ENCODE measurements at regions not wholly inside any gene's neighbourhood (a gene's known extent, or its start where the extent isn't known, plus 50 kb on each side); places are given as distances from the start of the nearest gene placed in this dataset.

DNA sequence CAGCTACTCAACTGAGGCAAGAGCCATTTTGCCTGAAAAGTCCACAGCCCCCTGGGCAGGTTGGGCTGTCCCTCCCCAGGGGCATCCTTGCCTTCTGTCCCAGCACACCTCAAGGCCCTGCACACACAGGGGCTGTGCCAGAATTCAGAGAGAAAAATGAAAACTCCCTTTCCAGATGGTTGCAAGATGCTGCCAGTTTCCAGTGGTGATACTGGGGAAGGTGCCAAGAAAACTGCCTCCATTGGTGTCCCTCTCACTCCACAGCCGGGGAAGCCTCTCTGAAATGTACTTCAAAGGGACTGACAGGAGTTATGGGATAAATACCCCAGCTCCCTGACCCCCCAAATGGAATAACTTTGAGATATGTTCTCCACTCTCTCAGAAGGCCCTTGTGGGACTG lies 154.2 kb upstream of the MAFB start:
- Histone ChIP-seq H3K27me3 (ENCODE audit: control insufficient read depth in 3 of 3, insufficient read depth in 3 of 3, low read length in 3 of 3) (peaks cover 0 to 5% (median 3%) of the 10 kb centered on the region in 3 donors), H3K27ac (ENCODE audit: low read depth, low read length) (no peak overlapping the region), H3K9me3 (ENCODE audit: control insufficient read depth in 3 of 3, low read length in 3 of 3) (peaks cover 0 to 3% (median 0%) of the 10 kb centered on the region in 3 donors), H3K4me3 (ENCODE audit: low read length in 3 of 3) (no peak overlapping the region), H3K4me1 (ENCODE audit: control insufficient read depth in 3 of 3, insufficient read depth in 3 of 3, low read length in 3 of 3) (no peaks in the 10 kb centered on the region), H3K9ac (ENCODE audit: low read depth in 1 of 3, low read length in 3 of 3) (no peak overlapping the region), H3K36me3 (ENCODE audit: control insufficient read depth in 3 of 3, insufficient read depth in 3 of 3, low read length in 3 of 3) (no peaks in the 10 kb centered on the region)

DNA sequence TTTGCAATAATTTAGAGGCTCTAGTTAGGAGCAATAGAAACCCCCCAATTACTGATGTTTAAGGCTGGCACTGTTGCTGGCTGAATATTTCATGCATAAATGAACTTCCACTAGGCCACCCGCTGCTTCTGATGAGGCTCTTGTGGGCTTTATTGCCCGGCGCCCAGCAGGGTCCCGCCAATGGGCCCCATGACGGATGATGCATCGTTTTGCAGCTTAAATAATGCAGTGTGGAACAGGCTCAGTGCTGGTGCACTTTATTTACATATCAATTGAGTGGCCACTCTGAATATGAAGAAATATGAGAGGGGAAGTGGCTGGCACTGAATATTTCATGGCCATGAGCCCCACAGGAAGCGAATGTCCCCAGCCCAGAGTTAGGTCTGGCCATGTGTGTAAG lies 155.3 kb upstream of the MAFB start:
- no peaks in the 10 kb centered on the region for H3K36me3 ChIP-seq (ENCODE audit: control insufficient read depth in 3 of 3, insufficient read depth in 3 of 3, low read length in 3 of 3)
- H3K4me3 ChIP-seq (ENCODE audit: low read length in 3 of 3), result no peak overlapping the region
- no peaks in the 10 kb centered on the region for H3K4me1 ChIP-seq (ENCODE audit: control insufficient read depth in 3 of 3, insufficient read depth in 3 of 3, low read length in 3 of 3)
- peaks cover 0 to 3% (median 0%) of the 10 kb centered on the region in 3 donors for H3K9me3 ChIP-seq (ENCODE audit: control insufficient read depth in 3 of 3, low read length in 3 of 3)
- H3K9ac ChIP-seq (ENCODE audit: low read depth in 1 of 3, low read length in 3 of 3), result no peak overlapping the region
- no peak overlapping the region for H3K27ac ChIP-seq (ENCODE audit: low read depth, low read length)
- H3K27me3 ChIP-seq (ENCODE audit: control insufficient read depth in 3 of 3, insufficient read depth in 3 of 3, low read length in 3 of 3), result peaks cover 0 to 5% (median 3%) of the 10 kb centered on the region in 3 donors

DNA sequence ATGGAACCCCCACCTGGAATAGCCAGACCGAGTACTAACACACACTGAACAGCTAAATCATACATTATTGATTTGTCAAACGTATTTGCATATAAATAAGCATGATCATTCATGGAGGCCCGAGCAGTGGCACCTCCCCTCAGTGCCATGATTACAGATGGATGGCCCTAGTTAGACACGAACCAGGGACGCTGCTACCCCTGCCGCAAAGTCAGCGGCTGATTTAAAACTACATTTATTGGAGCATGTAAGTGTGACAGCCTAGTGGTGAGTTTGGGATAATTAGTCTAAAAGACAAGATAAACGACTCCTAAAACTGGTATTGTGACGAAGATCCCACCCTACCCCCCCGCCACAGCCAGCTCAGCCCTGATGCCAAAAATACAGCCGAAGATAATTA lies 159.1 kb upstream of the MAFB start:
- Histone ChIP-seq H3K9ac (ENCODE audit: low read depth in 1 of 3, low read length in 3 of 3) (no peak overlapping the region), H3K4me3 (ENCODE audit: low read length in 3 of 3) (no peak overlapping the region), H3K36me3 (ENCODE audit: control insufficient read depth in 3 of 3, insufficient read depth in 3 of 3, low read length in 3 of 3) (no peaks in the 10 kb centered on the region), H3K4me1 (ENCODE audit: control insufficient read depth in 3 of 3, insufficient read depth in 3 of 3, low read length in 3 of 3) (no peaks in the 10 kb centered on the region), H3K27me3 (ENCODE audit: control insufficient read depth in 3 of 3, insufficient read depth in 3 of 3, low read length in 3 of 3) (peaks cover 0 to 3% (median 2%) of the 10 kb centered on the region in 3 donors), H3K9me3 (ENCODE audit: control insufficient read depth in 3 of 3, low read length in 3 of 3) (no peaks in the 10 kb centered on the region), H3K27ac (ENCODE audit: low read depth, low read length) (no peak overlapping the region)

DNA sequence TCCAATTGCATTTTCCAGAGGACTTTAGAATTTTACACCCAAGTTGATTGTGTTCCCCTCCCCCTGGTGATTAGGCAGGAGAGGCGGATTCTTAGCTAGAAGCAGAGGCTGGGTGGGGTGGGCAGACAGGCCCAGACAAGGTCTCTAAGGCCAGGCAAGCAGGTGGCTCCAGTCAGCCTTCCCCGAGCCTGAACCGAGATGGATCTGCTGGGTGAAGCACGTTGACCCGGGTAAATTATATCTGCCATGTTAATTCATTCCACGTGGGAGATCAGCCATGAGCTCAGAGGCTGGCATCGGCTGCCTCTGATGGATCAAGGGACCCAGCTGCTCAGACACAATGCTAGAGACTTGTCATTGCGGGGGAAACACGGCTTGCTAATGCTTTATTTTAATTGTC lies 159.5 kb upstream of the MAFB start:
- Histone ChIP-seq H3K27me3 (ENCODE audit: control insufficient read depth in 3 of 3, insufficient read depth in 3 of 3, low read length in 3 of 3) (peaks cover 0 to 3% (median 0%) of the 10 kb centered on the region in 3 donors), H3K9me3 (ENCODE audit: control insufficient read depth in 3 of 3, low read length in 3 of 3) (no peaks in the 10 kb centered on the region), H3K9ac (ENCODE audit: low read depth in 1 of 3, low read length in 3 of 3) (no peak overlapping the region), H3K4me1 (ENCODE audit: control insufficient read depth in 3 of 3, insufficient read depth in 3 of 3, low read length in 3 of 3) (no peaks in the 10 kb centered on the region), H3K36me3 (ENCODE audit: control insufficient read depth in 3 of 3, insufficient read depth in 3 of 3, low read length in 3 of 3) (no peaks in the 10 kb centered on the region), H3K4me3 (ENCODE audit: low read length in 3 of 3) (no peak overlapping the region), H3K27ac (ENCODE audit: low read depth, low read length) (no peak overlapping the region)

GRCh38 chr20:40849456-40849855 lies 160.4 kb upstream of the MAFB start:
- no peaks in the 10 kb centered on the region for H3K4me1 ChIP-seq (ENCODE audit: control insufficient read depth in 3 of 3, insufficient read depth in 3 of 3, low read length in 3 of 3)
- H3K9me3 ChIP-seq (ENCODE audit: control insufficient read depth in 3 of 3, low read length in 3 of 3), result no peaks in the 10 kb centered on the region
- no peak overlapping the region for H3K4me3 ChIP-seq (ENCODE audit: low read length in 3 of 3)
- H3K9ac ChIP-seq (ENCODE audit: low read depth in 1 of 3, low read length in 3 of 3), result no peak overlapping the region
- H3K36me3 ChIP-seq (ENCODE audit: control insufficient read depth in 3 of 3, insufficient read depth in 3 of 3, low read length in 3 of 3), result no peaks in the 10 kb centered on the region
- H3K27ac ChIP-seq (ENCODE audit: low read depth, low read length), result no peak overlapping the region
- H3K27me3 ChIP-seq (ENCODE audit: control insufficient read depth in 3 of 3, insufficient read depth in 3 of 3, low read length in 3 of 3), result peaks cover 0 to 3% (median 0%) of the 10 kb centered on the region in 3 donors

DNA sequence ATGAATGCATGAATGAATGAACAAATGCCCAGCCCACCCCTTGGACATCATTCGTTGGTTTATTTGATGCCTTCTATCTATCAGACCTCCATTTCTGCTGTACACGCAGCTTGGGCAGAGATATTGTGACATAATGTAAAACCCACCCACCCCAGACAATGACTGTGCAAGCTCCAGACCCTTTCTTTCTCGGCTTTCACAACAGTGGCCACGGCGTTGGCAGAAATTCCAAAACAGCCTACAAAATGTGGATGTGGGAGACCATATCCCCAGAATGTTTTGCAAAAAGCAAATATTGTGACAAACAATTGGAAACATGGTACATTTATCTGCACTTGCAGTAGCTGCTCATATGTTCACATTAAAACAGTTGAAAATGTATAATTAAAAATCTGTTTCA lies 162.0 kb upstream of the MAFB start:
- Histone ChIP-seq H3K4me1 (ENCODE audit: control insufficient read depth in 3 of 3, insufficient read depth in 3 of 3, low read length in 3 of 3) (no peaks in the 10 kb centered on the region), H3K27me3 (ENCODE audit: control insufficient read depth in 3 of 3, insufficient read depth in 3 of 3, low read length in 3 of 3) (peaks cover 0 to 2% (median 0%) of the 10 kb centered on the region in 3 donors), H3K4me3 (ENCODE audit: low read length in 3 of 3) (no peak overlapping the region), H3K9me3 (ENCODE audit: control insufficient read depth in 3 of 3, low read length in 3 of 3) (no peaks in the 10 kb centered on the region), H3K36me3 (ENCODE audit: control insufficient read depth in 3 of 3, insufficient read depth in 3 of 3, low read length in 3 of 3) (no peaks in the 10 kb centered on the region), H3K9ac (ENCODE audit: low read depth in 1 of 3, low read length in 3 of 3) (no peak overlapping the region), H3K27ac (ENCODE audit: low read depth, low read length) (no peak overlapping the region)

DNA sequence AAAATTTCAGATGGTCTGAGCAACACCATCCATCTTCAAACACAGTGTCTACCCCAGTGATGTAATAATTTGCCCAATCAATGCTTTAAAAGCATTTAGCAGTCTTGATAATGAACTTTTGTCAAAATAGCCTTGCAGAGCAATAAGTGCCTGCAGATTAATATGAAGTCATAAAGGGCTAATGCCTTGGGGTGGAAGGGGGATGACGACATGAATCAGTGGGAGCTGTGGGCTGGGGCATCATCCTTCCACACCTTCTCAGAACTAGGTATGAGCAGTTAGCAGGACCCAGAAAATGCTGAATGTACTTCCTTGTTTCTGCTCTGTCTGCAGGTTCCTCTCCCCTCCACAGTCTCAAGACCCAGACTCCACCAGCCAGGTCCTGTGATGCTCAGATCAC lies 166.2 kb upstream of the MAFB start:
- H3K36me3 ChIP-seq (ENCODE audit: control insufficient read depth in 3 of 3, insufficient read depth in 3 of 3, low read length in 3 of 3), result no peaks in the 10 kb centered on the region
- peaks cover 4% of the 10 kb centered on the region in 3 donors for H3K4me1 ChIP-seq (ENCODE audit: control insufficient read depth in 3 of 3, insufficient read depth in 3 of 3, low read length in 3 of 3)
- no peaks in the 10 kb centered on the region for H3K9me3 ChIP-seq (ENCODE audit: control insufficient read depth in 3 of 3, low read length in 3 of 3)
- H3K27me3 ChIP-seq (ENCODE audit: control insufficient read depth in 3 of 3, insufficient read depth in 3 of 3, low read length in 3 of 3), result no peaks in the 10 kb centered on the region
- no peak overlapping the region for H3K9ac ChIP-seq (ENCODE audit: low read depth in 1 of 3, low read length in 3 of 3)
- H3K27ac ChIP-seq (ENCODE audit: low read depth, low read length), result no peak overlapping the region
- no peak overlapping the region for H3K4me3 ChIP-seq (ENCODE audit: low read length in 3 of 3)

DNA sequence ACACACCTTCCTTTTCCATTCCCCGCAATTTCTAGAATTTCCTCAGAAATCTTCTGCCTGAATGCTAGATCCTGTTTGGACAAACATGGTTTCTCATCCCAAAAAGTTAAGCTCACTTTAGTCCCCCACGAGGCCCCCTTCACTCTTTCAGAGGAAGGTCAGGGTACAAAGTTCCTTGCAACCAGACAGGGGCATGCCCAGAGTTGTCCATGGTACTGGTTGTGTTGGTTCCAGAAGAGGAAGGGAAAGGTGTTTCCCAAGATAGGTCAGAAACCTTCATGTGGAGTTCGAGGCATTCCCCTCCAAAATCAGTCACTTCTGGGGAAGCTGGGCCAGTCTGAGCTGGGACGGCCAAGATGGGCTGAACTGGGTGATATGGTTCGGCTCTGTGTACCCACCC lies 167.6 kb upstream of the MAFB start:
- Histone ChIP-seq H3K4me3 (ENCODE audit: low read length in 3 of 3) (no peak overlapping the region), H3K9me3 (ENCODE audit: control insufficient read depth in 3 of 3, low read length in 3 of 3) (no peaks in the 10 kb centered on the region), H3K27ac (ENCODE audit: low read depth, low read length) (no peak overlapping the region), H3K9ac (ENCODE audit: low read depth in 1 of 3, low read length in 3 of 3) (no peak overlapping the region), H3K4me1 (ENCODE audit: control insufficient read depth in 3 of 3, insufficient read depth in 3 of 3, low read length in 3 of 3) (peaks cover 11 to 18% (median 18%) of the 10 kb centered on the region in 3 donors), H3K36me3 (ENCODE audit: control insufficient read depth in 3 of 3, insufficient read depth in 3 of 3, low read length in 3 of 3) (no peaks in the 10 kb centered on the region), H3K27me3 (ENCODE audit: control insufficient read depth in 3 of 3, insufficient read depth in 3 of 3, low read length in 3 of 3) (no peaks in the 10 kb centered on the region)

DNA sequence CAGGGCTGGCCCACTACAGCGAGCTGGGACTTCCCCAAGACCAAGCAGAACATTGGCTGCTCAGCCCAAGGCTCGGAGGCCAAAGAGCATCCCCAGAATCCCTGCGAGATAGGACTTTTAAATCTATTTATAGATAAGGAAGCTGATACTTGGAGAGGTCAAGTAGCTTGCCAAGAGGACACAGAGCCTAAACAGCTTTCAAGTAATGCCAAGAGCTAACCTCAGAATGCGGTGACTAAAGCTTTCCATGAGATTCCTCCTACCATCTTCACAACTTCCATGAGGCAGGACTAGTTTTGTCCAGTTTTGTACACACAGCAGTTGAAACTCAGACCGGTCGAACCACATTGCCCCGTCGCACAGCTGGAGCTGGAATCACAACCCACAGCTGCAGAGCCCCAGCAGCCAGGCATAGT lies 168.1 kb upstream of the TOP1 start:
- Histone ChIP-seq H3K27me3 (ENCODE audit: control insufficient read depth in 3 of 3, insufficient read depth in 3 of 3, low read length in 3 of 3) (no peaks in the 10 kb centered on the region), H3K36me3 (ENCODE audit: control insufficient read depth in 3 of 3, insufficient read depth in 3 of 3, low read length in 3 of 3) (no peaks in the 10 kb centered on the region), H3K9me3 (ENCODE audit: control insufficient read depth in 3 of 3, low read length in 3 of 3) (no peaks in the 10 kb centered on the region), H3K4me1 (ENCODE audit: control insufficient read depth in 3 of 3, insufficient read depth in 3 of 3, low read length in 3 of 3) (peaks cover 19 to 23% (median 21%) of the 10 kb centered on the region in 3 donors), H3K27ac (ENCODE audit: low read depth, low read length) (no peak overlapping the region), H3K4me3 (ENCODE audit: low read length in 3 of 3) (no peak overlapping the region), H3K9ac (ENCODE audit: low read depth in 1 of 3, low read length in 3 of 3) (no peak overlapping the region)

DNA sequence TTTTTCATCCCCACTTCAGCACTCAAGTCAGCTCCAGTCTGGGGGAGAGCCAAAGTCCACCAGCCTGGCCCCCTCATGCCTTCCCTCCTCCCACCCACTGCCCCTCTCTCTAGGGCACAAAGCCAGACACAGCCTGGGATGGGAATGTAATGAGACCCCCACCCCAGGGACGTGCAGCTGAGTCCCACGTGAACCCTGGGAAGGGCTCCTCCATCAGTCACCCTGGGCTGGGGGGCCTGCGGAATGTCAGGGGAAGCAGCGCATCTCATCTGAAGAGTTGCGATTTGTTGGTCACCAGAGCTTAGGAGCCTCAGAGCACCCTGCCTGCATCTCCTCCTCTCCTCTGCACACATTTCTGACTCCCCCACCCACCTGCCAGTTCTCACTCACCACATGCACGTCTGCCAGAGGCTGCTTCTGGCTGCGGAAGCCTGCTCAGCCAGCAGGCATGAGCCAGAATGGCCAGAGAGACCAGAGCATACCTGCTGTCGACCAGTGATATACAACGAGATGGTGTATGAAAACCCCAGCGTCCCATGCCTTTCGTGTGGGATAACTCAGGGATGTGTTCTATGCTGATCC lies 167.1 kb upstream of the TOP1 start:
- Histone ChIP-seq H3K9ac (ENCODE audit: low read depth in 1 of 3, low read length in 3 of 3) (no peak overlapping the region), H3K9me3 (ENCODE audit: control insufficient read depth in 3 of 3, low read length in 3 of 3) (no peaks in the 10 kb centered on the region), H3K27ac (ENCODE audit: low read depth, low read length) (no peak overlapping the region), H3K27me3 (ENCODE audit: control insufficient read depth in 3 of 3, insufficient read depth in 3 of 3, low read length in 3 of 3) (no peaks in the 10 kb centered on the region), H3K4me3 (ENCODE audit: low read length in 3 of 3) (no peak overlapping the region), H3K4me1 (ENCODE audit: control insufficient read depth in 3 of 3, insufficient read depth in 3 of 3, low read length in 3 of 3) (peaks cover 21 to 25% (median 22%) of the 10 kb centered on the region in 3 donors), H3K36me3 (ENCODE audit: control insufficient read depth in 3 of 3, insufficient read depth in 3 of 3, low read length in 3 of 3) (no peaks in the 10 kb centered on the region)
